B cell (primary cell): ENCODE measurements at regions not wholly inside any gene's neighbourhood (a gene's known extent, or its start where the extent isn't known, plus 50 kb on each side); places are given as distances from the start of the nearest gene placed in this dataset.

Experiments
- ATAC-seq: fragments of 200-7000 bp; cut with Tn5 transposase; one replicate; pipeline ENCODE4 v1.10.0; 2021; ENCODE audit warnings: low read depth, mild to moderate bottlenecking, moderate number of reproducible peaks, moderate library complexity
- CTCF ChIA-PET: fragments of 350-600 bp; sonication (Branson Sonifier 250); formaldehyde crosslinking; loops from one replicate; lab custom pipeline; 2021; ENCODE audit warnings: antibody characterized with exemption, inconsistent platforms; lab: Charles Lee
- POLR2A ChIA-PET: fragments of 350-600 bp; sonication (Branson Sonifier 250); formaldehyde crosslinking; loops from one replicate; lab custom pipeline; 2021; ENCODE audit warnings: antibody characterized with exemption; lab: Charles Lee
- DNase-seq: peaks from one replicate; pipeline ENCODE4 v3.0.0; 2013
- H2AFZ ChIP-seq: 2 replicates; pipeline ENCODE4 v1.6.1; 2012; ENCODE audit warnings: mild to moderate bottlenecking, low read depth, low read length; ENCODE audit not compliant: insufficient read depth, poor library complexity, severe bottlenecking
- H3K27ac ChIP-seq, 2 donors: 1 replicate in 1 of 2; 2 replicates in 1 of 2; pipeline ENCODE4 v1.5.1; 2012 to 2013; ENCODE audit warnings: low read length in 2 of 2, mild to moderate bottlenecking in 2 of 2, moderate library complexity in 1 of 2
- H3K27me3 ChIP-seq, 4 experiments: fragments of 200-600 bp in 1 of 4; sonication (generic) in 1 of 4; replicated peaks in 1 of 4; 1 replicate in 2 of 4; 2 replicates in 2 of 4; pipeline versions ENCODE4 v1.6.1 to v1.7.0; 2013 to 2016; ENCODE audit warnings: low read length in 3 of 4, mild to moderate bottlenecking in 2 of 4, mixed read lengths in 1 of 4, moderate library complexity in 1 of 4; ENCODE audit not compliant: insufficient read depth in 4 of 4, control insufficient read depth in 3 of 4; ENCODE audit errors: control extremely low read depth in 1 of 4
- H3K36me3 ChIP-seq, 2 experiments: replicated peaks in 1 of 2; 1 replicate in 1 of 2; 2 replicates in 1 of 2; pipeline versions ENCODE4 v1.6.1 to v1.7.1; 2013; ENCODE audit warnings: low read length in 1 of 2; ENCODE audit not compliant: insufficient read depth in 2 of 2, control insufficient read depth in 1 of 2; ENCODE audit errors: control extremely low read depth in 1 of 2, extremely low read depth in 1 of 2
- H3K4me1 ChIP-seq, 2 donors: fragments of 200-600 bp in 1 of 2; sonication (generic) in 1 of 2; 1 replicate in 1 of 2; 2 replicates in 1 of 2; pipeline versions ENCODE4 v1.5.1 to v1.6.1; 2013 to 2017; ENCODE audit warnings: low read length in 2 of 2; ENCODE audit not compliant: control insufficient read depth in 2 of 2, insufficient read depth in 2 of 2
- H3K4me2 ChIP-seq: replicated peaks from 2 replicates; pipeline ENCODE3; 2012; ENCODE audit warnings: mild to moderate bottlenecking, low read depth, low read length; ENCODE audit not compliant: poor library complexity, severe bottlenecking
- H3K4me3 ChIP-seq, 5 experiments: fragments of 200-600 bp in 1 of 5; sonication (generic) in 1 of 5; 1 replicate in 3 of 5; 2 replicates in 2 of 5; pipeline versions ENCODE4 v1.5.1 to v1.7.0; 2011 to 2016; ENCODE audit warnings: low read length in 4 of 5, mild to moderate bottlenecking in 4 of 5, low read depth in 2 of 5, control low read depth in 1 of 5, moderate library complexity in 1 of 5; ENCODE audit not compliant: insufficient read depth in 1 of 5; ENCODE audit errors: control extremely low read depth in 1 of 5, extremely low read depth in 1 of 5
- H3K79me2 ChIP-seq: fragments of 200-600 bp; sonication (generic); one replicate; pipeline ENCODE4 v1.6.0; 2016; ENCODE audit warnings: low read length; ENCODE audit not compliant: control insufficient read depth, insufficient read depth
- H3K9ac ChIP-seq: fragments of 200-600 bp; sonication (generic); 2 replicates; pipeline ENCODE4 v1.6.1; 2017; ENCODE audit warnings: mild to moderate bottlenecking, low read length, moderate library complexity
- H3K9me3 ChIP-seq, 3 donors: one replicate each; pipeline versions ENCODE4 v1.6.1 to v1.7.1; 2013; ENCODE audit warnings: low read length in 2 of 3; ENCODE audit not compliant: control insufficient read depth in 2 of 3, insufficient read depth in 1 of 3; ENCODE audit errors: control extremely low read depth in 1 of 3
- H4K20me1 ChIP-seq: 2 replicates; pipeline ENCODE4 v1.6.0; 2012; ENCODE audit warnings: mild to moderate bottlenecking, low read length; ENCODE audit not compliant: insufficient read depth, control insufficient read depth, poor library complexity, severe bottlenecking
- H3K27ac Mint-ChIP-seq: one replicate; pipeline ENCODE4 v1.8.0; 2021; ENCODE audit warnings: mixed read lengths
- H3K27me3 Mint-ChIP-seq: one replicate; pipeline ENCODE4 v1.8.0; 2021; ENCODE audit warnings: mixed read lengths
- H3K4me1 Mint-ChIP-seq: one replicate; pipeline ENCODE4 v1.8.0; 2021; ENCODE audit warnings: mixed read lengths
- H3K4me3 Mint-ChIP-seq: one replicate; pipeline ENCODE4 v1.8.0; 2021; ENCODE audit warnings: mixed read lengths
- H3K9me3 Mint-ChIP-seq: one replicate; pipeline ENCODE4 v1.8.0; 2022; ENCODE audit warnings: mixed read lengths; ENCODE audit not compliant: insufficient read depth
- CTCF ChIP-seq: fragments of 200-600 bp; IDR thresholded peaks from one replicate; pipeline ENCODE4 v1.8.0; 2022; ENCODE audit warnings: antibody characterized with exemption, mild to moderate bottlenecking
- EZH2 ChIP-seq: IDR thresholded peaks from 2 replicates; pipeline ENCODE4 v1.6.1; 2012; ENCODE audit warnings: borderline replicate concordance, low read depth, mild to moderate bottlenecking, moderate library complexity, low read length; ENCODE audit not compliant: insufficient read depth, poor library complexity, severe bottlenecking
- WGBS: methylation state at CpG from one replicate; pipeline ENCODE4 v1.1.5; 2013; ENCODE audit warnings: missing lambda C conversion rate; ENCODE audit not compliant: insufficient coverage; 5-methylcytosine and 5-hydroxymethylcytosine counted together
- intact Hi-C: fragments of 100-400 bp; cut with micrococcal nuclease; formaldehyde crosslinking; loops from one replicate; pipeline ENCODE4 v1.10.0; 2022

- CTCF ChIA-PET = no interaction called here
- no peaks in the 10 kb centered on the region for H4K20me1 ChIP-seq
- 100% methylated on average over 1 of the region's 1 CpG for WGBS
- POLR2A ChIA-PET = no interaction called here
- no peak overlapping the region for H3K9ac ChIP-seq
- H3K27ac ChIP-seq = no peak overlapping the region
- Mint-ChIP-seq H3K4me1 (no peaks in the 10 kb centered on the region), H3K27me3 (no peaks in the 10 kb centered on the region), H3K27ac (no peak overlapping the region), H3K9me3 (no peaks in the 10 kb centered on the region), H3K4me3 (no peak overlapping the region)
- H3K79me2 ChIP-seq = no peaks in the 10 kb centered on the region
- no peaks in the 10 kb centered on the region for H3K27me3 ChIP-seq
- no peak overlapping the region for H3K4me3 ChIP-seq
- ATAC-seq (no peak), DNase-seq (no peak)
- TF ChIP-seq EZH2 = no peak
- TF ChIP-seq CTCF = no peak
- no peak overlapping the region for H3K4me2 ChIP-seq
- no peaks in the 10 kb centered on the region for H3K4me1 ChIP-seq
- intact Hi-C loops = no loop called here
- no peaks in the 10 kb centered on the region for H3K36me3 ChIP-seq
- H2AFZ ChIP-seq = no peak overlapping the region
- H3K9me3 ChIP-seq = peaks cover 0 to 6% (median 0%) of the 10 kb centered on the region in 3 donors
These were observed 232.1 kb upstream of the ADAMTS9 start for GRCh38 chr3:64919934-64920333.

- Histone ChIP-seq H3K27ac (no peak overlapping the region), H3K36me3 (no peaks in the 10 kb centered on the region), H2AFZ (no peak overlapping the region), H3K9me3 (peaks cover 0 to 6% (median 0%) of the 10 kb centered on the region in 3 donors), H3K27me3 (no peaks in the 10 kb centered on the region), H3K4me2 (no peak overlapping the region), H4K20me1 (no peaks in the 10 kb centered on the region), H3K79me2 (no peaks in the 10 kb centered on the region), H3K4me1 (no peaks in the 10 kb centered on the region), H3K9ac (no peak overlapping the region), H3K4me3 (no peak overlapping the region)
- ChIA-PET CTCF (no interaction called here), POLR2A (no interaction called here)
- DNase-seq = no peak
- H3K4me3 Mint-ChIP-seq = no peak overlapping the region
- H3K27me3 Mint-ChIP-seq = no peaks in the 10 kb centered on the region
- H3K27ac Mint-ChIP-seq = no peak overlapping the region
- intact Hi-C loops = no loop called here
- no peak for TF ChIP-seq CTCF
- no peak for TF ChIP-seq EZH2
- no peaks in the 10 kb centered on the region for H3K4me1 Mint-ChIP-seq
- no peaks in the 10 kb centered on the region for H3K9me3 Mint-ChIP-seq
- ATAC-seq = no peak
These were observed 231.2 kb upstream of the ADAMTS9 start for GRCh38 chr3:64918989-64919388.
